GM18499 (cell line): ENCODE measurements at regions not wholly inside any gene's neighbourhood (a gene's known extent, or its start where the extent isn't known, plus 50 kb on each side); places are given as distances from the start of the nearest gene placed in this dataset.

Source experiments
- ATAC-seq: cut with Tn5 transposase; IDR thresholded peaks from one replicate; pipeline ENCODE4 v1.9.1; 2021; ENCODE audit warnings: moderate number of reproducible peaks; ENCODE audit not compliant: insufficient read depth, unreplicated experiment

DNA sequence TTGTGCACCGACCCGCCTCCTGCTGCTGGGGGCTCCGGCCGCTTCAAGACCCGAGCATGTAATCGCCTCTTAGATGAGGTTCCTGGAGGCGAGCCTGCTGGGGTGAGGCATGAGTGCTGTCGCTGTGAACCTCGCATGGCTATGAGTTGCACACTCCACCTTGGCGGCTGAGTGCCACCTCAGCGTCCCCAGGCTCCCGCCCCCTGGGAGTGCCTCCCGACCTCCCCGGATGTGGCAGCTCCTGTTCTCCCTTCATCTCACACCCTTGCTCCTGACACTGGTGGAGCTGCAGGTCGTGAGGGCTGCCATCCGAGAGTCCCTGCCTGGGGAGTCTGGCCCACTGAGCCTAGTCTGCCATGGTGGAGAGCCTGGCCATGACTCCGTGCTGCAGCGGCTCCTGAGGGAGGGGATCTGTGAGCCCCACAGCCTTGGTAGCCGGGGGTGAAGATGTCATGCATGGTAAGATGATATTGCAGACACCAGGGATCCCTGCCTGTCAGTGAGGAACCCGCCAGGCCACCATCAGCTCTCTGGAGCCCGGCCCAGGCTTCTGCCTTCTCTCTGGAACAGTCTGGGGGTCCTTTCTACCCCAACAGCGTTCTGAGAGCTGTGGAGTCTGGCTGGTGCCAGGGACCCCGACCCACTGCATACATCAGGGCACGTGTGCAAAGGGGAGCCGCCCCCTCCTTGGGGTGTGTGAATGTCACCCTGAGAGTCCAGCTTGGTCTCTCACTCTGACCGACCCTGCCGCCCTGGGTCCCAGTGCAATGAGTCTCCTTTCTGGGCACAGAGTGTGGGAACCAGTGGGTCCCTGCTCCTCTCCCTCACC is 61.6 kb upstream of the HS6ST1 start:
- ATAC-seq, result no peak

DNA sequence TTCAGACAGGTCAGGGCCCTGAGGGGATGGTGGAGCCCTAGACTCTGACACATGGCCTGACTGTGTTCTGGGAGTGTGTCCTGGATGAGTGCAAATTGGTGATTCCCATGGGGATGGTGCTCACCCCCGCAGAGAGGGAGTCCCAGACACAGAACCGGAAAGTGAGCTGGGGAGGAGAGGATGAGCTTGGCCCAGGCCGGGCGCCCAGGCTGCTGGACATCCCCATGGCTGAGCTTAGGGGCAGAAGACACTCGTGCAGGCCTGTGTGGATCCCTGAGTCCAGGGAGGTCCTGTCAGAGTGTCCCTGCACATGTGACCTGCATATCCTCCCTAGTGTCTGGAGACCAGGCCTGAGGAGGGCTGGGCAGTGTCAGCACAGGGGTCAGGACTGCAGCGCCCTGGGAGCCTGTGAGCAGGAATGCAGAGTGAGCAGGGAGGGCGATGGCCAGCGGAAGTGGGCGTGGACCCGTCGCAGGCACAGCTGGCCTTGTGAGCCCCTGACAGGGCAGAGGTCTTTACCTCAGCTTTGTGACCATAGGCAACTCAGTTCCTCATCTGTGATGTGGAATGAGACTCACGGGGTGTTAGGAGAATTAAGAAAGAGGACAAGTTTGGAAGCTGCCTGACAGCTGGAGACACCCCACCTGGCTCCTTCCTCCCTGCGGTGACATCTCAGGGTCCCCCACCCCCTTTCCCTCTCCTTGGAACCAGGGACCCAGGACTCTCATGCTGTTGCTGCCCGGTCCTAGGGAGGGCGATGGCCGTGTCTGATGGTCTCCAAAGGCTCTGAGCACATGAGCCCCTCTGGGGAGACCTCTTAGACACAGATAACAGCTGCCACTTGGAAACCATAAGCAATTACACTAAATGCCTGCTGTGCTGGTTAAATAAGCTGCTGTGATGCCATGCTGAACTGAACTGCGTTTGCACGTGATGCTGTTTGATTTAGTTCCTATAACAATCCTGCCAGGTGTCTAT is 62.6 kb upstream of the HS6ST1 start:
- ATAC-seq, result no peak

DNA sequence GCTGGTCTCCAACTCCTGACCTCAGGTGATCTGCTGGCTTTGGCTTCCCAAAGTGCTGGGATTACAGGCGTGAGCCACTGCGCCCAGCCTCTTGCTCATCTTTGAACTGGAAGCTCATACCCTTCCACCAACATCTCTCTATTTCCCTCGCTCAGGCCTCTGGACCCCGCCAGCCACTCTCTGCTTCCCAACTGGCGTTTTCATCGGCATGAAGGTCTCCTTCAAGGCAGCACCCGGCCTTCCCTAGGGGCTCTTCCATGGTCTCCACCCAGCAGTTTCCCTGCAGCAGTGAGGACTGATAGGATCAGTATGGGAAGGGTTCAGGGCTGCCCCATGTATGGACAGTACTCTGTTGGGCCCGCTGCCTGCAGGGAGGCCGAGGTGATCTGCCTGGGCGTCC is 65.8 kb upstream of the HS6ST1 start:
- ATAC-seq, result no peak

DNA sequence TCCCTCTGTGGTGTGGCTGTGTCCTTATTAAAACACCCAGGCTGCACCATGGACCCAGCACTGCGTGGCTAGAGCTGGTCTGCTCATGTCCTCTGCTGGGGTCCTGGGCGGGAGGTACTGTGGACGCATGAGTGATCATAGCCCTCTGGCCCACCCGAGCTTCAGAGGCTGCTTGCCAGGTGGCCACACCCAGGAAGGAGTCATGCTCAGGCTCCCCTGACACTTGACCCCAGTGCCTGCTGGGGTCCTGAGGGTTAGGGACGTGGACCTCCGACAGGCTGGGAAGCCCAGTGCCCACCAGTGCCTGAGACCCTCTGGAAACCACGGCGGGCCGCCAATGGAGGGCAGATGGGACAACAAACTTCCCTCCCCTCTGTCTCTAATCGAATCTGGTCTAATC is 66.3 kb upstream of the HS6ST1 start:
- ATAC-seq, result no peak

DNA sequence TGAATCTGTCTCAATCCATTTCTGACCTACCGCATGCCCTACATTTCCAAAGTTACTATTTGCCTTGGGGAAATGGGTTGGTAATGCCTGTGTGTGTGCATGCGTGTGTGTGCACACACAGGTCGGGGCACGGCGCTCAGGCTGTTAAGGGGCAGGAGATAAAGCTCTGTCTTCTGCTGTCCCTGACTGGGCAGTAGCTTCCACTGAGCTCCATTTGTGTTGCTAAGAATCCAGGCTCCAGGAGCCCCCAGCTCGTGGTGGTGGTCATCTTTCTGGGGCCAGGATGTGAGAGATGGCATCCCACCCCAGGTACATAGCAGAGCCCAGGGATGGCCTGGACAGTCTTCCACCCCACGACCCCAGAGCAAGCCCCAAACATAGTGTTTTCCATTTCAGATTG is 66.7 kb upstream of the HS6ST1 start:
- ATAC-seq, result no peak

DNA sequence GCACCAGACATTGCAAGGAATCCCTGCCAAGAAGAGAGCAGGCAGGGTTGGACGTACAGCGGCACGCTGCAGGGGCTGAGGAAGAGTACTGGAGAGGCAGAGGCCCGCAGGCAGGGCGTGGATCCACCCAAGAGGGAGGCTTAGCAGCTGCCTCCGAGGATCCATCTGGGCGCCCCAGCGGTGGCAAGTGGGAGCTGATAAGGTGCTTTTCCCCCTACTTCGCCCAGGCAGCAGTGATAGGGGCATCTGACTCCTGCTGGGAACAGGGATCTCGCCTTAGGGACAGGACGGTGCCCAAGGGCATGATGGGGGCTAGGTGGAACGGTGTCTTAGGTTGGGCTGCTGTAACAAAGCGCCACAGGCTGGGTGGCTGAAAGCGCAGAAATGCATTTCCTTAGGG is 67.4 kb upstream of the HS6ST1 start:
- no peak for ATAC-seq

DNA sequence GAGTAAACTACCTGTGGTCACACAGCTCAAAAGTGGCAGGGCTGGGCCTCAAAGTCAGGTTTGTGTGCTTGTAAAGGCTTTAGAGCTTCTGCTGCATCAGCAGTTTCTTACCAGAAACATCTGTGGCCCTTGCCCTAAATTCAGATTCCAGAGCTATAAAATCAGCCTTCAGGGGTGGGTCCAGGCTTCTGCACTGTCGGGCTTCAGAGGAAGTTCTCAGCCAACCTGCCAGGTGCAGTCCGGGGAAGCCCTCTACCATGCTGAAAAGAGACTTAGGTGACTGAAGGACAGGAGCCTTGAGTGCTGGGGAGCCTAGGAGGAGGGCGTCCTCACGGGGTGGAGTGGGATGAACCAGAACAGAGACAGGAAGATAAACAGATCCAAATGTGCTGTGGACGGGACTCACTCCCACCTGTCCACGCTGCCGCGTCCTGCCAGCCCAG is 69.9 kb upstream of the HS6ST1 start:
- ATAC-seq, result no peak

DNA sequence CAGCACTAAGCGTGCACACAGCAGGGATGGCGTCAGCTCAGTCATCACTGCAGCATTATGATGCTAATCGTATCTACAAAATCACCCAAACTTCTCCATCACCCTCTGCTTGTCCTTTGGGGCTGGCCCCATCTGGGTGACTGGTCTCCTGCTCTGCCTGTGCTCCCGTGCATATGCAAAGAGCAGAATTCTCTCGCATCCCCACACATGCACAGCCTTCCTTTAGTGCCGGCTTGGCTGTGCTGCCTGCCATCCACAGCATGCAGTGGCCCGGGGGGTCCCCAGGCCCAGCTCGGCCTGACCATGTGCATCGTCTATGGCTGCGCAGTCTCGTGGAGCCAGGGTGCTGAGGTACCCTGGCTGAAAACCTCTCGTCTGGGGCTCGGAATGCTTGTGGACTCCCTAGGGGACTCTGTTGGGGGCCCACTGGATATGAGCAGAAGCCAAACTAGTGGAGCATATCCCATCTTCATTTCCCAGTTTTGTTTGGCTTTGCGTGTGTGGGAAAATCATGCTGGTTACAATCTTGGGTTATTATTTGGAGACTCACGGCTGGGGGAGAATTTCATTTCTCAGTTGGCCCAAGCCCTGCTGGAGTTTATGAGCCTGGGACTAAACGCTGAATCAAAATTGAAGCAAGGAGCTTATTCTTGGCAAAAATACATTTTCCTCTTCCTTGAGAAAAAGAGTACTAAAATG is 70.9 kb upstream of the HS6ST1 start:
- ATAC-seq, result no peak

DNA sequence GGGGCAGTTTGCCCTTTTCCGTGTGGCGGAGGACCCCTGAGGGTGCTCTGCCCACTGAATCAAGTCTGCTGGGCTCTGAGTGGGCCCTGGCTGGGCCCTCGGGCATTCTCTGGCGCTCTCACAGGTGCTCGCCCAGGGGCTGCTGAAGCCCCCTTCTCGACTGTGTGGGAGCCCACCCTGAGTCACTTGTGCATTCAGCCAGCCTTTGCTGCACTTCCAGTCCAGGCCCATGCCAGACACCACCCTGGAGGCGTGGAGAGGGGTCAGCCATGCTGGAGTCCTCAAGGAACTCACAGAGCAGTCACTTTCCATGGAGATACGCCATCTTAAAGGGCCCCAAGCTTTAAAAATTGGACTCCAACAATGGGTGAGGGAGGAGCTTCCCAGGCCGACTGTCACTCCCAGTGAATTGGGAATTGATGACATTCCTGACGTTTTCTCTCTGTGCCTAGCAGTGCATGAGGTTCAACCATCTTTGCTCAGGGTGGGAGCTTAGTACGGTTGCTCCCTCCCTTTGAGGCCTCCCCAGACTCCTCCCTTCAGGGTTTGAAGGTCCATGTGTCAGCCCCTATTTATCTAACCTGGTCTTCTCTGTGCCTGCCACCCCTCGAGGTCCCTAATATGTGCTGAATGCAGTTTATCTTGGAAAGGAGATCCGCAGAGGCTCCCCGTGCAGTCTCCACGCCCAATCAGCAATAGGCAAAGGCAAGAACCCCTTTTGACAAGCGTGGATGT is 71.8 kb upstream of the HS6ST1 start:
- ATAC-seq, result no peak

DNA sequence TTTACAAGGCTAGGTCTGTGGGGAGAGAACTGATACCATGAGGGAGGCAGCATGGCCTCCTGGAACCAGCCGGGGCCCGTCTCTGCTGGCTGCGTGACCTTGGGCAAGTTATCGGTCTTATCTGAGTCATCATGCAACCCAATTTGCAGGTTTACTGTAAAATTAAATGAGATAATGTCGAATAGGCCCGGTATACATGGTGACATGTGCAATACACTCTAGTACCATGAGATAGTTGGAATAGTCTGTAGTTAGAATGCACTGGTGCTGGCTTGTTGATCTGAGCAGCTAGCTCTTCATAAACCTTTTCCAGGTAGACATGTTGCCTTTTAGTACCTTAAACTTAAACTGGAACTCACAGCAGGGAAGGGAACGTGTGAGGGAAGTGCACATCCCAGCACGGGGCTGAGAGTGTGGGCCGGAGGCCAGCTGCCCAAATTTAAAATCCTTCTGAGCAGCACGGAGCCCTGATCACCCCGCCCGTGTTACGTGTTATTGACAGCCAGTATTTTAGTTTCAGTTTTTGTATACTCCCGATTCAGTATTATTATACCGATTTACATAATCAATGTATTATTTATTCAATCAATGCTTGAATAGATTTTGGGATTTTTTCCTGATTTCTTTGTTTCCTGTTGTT is 72.4 kb upstream of the HS6ST1 start:
- no peak for ATAC-seq

DNA sequence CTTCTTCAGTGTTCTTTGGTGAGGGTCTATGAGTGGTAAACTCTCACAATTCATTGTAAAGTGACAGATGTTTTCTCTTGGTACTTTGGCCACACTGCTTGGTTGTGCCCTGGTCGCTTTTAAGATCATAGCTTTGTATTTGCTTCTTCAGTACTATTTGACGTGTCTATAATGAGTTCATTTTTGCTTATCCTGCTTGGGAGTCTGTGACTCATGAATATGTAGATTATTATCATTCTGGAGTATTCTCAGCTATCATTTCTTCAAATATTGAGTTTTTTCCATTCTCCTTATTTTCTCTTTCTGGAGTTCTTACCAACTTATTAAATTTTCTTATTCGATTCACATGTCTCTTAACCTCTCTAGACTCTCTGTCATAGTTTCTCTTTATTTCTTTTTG is 73.0 kb upstream of the HS6ST1 start:
- ATAC-seq, result no peak

DNA sequence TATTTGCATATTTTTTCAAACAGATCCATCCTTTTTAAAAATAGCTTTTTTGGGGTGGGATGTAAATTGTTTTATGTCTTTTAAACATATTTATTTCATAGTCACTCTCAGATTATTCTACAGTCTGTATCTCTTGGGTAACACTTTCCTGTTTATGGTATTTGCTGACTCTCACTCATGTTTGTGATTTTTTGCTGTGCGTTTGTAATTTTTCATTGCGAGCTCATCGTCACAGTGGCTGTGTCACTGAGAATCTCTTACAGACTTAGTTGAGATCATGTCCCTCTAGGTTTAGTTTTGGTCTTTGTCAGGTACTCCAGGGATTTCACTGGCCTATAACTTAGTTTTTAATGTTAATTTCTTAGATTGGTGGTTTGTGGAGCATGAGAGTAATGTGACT is 73.5 kb upstream of the HS6ST1 start:
- ATAC-seq, result no peak

DNA sequence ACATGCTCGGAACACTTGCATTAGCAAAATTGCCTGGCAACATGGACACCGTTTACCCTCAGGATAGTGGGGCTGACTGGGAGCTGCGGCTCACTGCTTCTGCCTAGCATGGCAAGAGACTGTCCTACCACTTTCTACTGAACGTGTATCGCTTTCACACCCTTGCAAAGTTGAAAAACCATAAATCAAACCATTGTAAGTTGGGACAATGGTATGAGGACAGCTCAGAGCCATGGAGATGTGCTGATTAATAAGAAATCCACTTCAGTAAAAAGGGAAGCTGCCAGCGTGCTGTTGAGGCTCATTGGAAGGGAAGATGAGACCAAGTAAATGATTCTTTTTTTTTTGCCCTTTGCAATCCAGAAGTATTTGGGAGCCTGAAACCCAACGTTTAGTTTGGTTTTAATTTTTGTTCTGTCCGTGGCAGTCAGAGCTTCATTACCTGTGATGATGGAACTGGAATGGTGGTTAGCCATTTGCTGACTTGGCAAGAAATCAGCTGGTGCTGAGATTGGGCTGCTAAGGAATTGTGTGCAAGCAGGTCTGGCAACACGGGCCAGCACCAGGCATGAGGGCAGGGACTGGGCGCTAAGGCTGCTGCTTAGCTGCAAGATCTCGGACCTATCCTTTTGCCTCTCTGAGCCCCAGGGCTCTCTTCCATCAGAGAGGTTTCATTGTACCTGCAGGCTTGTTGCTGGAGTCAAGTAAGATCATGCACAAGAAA is 75.5 kb upstream of the HS6ST1 start:
- no peak for ATAC-seq

DNA sequence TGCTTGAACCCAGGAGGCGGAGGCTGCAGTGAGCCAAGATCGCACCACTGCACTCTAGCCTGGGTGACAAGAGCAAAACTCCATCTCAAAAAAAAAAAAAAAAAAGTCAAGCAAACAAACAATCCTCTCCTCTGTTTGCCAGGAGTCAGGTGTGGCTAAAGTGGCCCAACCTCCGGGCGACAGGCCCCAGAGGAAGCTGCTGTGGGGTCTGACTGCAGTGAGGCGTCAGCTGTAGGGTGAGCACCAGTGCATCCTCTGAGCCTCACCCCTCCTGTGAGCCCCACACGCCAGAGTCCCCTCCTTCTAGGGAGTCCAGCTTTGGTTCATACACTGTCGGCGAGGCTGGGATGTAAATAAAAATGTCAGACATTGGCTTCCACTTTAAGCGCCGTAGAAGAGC is 76.5 kb upstream of the HS6ST1 start:
- ATAC-seq, result no peak

DNA sequence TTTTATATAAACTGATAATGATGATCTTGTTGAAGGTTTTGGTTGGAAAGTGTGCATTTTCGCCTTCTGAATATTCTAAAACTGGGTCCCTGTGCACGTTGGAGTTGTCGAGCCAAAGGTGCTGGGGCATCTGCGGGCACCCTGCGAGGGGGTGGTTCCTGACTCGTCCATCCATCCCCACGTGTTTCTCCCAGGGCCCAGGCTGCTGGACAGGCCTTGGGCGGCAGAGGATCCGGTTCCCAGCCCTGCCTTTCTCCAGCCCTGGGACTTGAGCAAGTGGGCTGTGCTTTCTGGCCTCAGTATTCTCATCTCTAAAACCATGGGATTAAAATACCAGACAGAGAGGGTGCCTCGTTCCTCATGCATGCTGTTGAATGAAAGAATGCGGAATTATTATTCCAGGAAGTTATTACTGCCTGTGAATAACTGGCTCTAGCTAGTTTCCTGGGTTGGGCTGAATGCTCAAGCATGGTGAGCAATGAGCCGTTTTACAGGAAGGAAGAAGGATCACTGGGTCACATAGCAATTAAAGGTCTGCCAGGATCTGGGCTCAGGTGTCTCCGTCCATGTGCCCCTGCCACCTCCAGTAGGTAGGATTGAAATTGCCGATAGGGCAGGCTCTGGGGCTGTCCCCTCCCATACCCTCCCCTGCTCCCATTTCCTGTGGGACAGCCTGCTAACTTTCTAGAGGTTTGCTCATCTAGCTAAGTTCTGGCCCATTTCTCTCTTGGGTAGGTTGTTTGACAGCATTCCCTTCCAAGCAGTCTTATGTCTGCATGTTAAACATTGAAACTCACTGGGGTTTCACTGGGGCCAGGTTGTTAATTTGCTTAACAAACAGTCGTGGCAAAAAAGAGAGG is 77.2 kb upstream of the HS6ST1 start:
- ATAC-seq, result no peak

DNA sequence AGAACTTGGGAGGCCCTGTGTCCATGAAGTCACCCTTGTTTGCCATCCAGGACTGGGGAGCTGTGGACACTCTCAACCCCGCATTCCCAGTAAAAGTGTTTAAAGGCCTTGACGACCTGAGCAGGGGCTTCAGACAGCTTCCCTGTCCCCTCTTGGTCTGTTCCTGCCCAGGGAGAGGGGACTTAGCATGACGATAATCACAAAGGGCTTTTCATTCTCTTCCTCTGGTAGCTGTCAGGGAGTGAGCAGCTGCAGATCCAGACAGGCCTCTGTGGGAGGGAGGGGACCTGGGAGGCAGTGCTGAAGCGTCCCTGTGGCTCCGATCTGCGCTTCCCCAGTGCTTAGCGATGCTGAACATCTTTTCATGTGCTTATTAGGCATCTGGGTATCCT is 77.8 kb upstream of the HS6ST1 start:
- no peak for ATAC-seq

DNA sequence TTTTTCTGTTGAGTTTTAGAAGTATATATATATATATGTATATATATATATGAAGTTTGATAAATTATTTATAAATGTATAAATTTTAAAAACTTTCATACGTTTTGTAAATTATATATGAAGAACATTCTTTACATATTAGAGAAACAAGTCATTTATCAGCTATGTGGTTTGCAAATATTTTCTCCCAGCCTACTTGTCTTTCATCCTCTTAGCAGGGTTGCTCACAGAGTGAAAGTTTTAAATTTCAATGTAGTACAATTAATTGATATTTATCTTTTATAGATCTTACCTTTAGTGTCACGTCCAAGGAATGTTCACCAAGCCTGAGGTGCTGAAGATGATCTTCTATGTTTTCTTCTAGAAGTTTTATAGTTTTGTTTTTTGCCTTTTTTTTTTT is 78.3 kb upstream of the HS6ST1 start:
- ATAC-seq, result no peak

DNA sequence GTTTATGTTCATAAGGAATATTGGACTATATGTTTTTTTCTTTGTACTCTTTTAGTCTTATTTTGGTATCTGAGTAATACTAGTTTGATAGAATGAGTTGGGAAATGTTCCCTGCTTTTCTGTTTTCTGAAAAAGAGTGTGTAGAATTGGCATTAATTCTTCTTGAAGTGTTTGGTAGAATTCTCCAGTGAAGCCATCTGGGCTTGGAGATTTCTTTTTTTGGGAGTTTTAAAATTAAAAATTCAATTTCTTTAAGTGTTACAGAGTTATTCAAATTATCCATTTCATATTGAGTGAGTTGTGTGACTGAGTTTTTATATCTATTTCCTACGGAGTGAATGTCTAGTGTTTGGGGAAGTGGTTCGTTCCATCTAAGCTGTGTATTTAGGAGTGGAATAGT is 80.6 kb upstream of the HS6ST1 start:
- no peak for ATAC-seq
